K562 (cell line): ENCODE measurements at regions not wholly inside any gene's neighbourhood (a gene's known extent, or its start where the extent isn't known, plus 50 kb on each side); places are given as distances from the start of the nearest gene placed in this dataset.

Source experiments
- EZH2 ChIP-seq: IDR thresholded peaks from 2 replicates; pipeline ENCODE4 v1.6.1; 2012; ENCODE audit warnings: low read depth, mild to moderate bottlenecking, inconsistent platforms, low read length, borderline replicate concordance
- FOS ChIP-seq: IDR thresholded peaks from 3 replicates; pipeline ENCODE4 v1.6.1; 2011; ENCODE audit not compliant: insufficient read length; ENCODE audit errors: extremely low read depth
- SAP30 ChIP-seq: fragments of 200-600 bp; sonication (generic); IDR thresholded peaks from 2 replicates; pipeline ENCODE4 v1.6.1; 2012; ENCODE audit warnings: borderline replicate concordance, low read depth, mild to moderate bottlenecking, moderate library complexity, low read length, control low read depth, inconsistent platforms; ENCODE audit not compliant: insufficient read depth, poor library complexity, severe bottlenecking

- no peak for TF ChIP-seq FOS
- TF ChIP-seq SAP30: no peak
- TF ChIP-seq EZH2: no peak
These were observed 1569.8 kb downstream of the REEP3 start for GRCh38 chr10:65090991-65091390.
